GM21576 (cell line): ENCODE measurements at regions not wholly inside any gene's neighbourhood (a gene's known extent, or its start where the extent isn't known, plus 50 kb on each side); places are given as distances from the start of the nearest gene placed in this dataset.
"Not testable (repeated sequence)": the region's sequence is repeated elsewhere in the genome, so short reads cannot be mapped to it uniquely, and the experiment has no call there.

Experiments
- ATAC-seq: cut with Tn5 transposase; IDR thresholded peaks from one replicate; pipeline ENCODE4 v1.9.1; 2021; ENCODE audit warnings: mild to moderate bottlenecking, moderate library complexity; ENCODE audit not compliant: unreplicated experiment

DNA sequence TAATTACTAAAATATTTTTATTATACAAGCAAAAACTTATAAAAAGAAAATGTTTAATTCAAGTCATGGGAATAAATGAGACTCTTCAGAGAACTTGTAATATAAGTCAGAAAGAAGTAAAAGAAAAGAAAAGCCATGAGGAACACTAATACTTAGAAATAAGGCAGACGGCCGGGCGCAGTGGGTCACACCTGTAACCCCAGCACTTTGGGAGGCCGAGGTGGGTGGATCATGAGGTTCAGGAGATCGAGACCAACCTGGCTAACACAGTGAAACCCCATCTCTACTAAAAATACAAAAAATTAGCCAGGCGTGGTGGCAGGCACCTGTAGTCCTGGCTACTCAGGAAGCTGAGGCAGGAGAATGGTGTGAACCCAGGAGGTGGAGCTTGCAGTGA, 528.6 kb downstream of the IRS2 start:
- not testable (repeated sequence) for ATAC-seq
